DND-41 (cell line): ENCODE measurements at regions not wholly inside any gene's neighbourhood (a gene's known extent, or its start where the extent isn't known, plus 50 kb on each side); places are given as distances from the start of the nearest gene placed in this dataset.
"Not testable (repeated sequence)": the region's sequence is repeated elsewhere in the genome, so short reads cannot be mapped to it uniquely, and the experiment has no call there.

Experiments
- ATAC-seq: fragments of 200-7000 bp; cut with Tn5 transposase; 3 replicates; pipeline ENCODE4 v1.9.1; 2021; ENCODE audit warnings: low read depth; ENCODE audit not compliant: insufficient read depth
- DNase-seq: peaks from one replicate; pipeline ENCODE4 v3.0.0-alpha.2; 2020
- H2AFZ ChIP-seq: 2 replicates; pipeline ENCODE4 v1.6.0; 2012; ENCODE audit warnings: low read depth, low read length
- H3K27ac ChIP-seq: 2 replicates; pipeline ENCODE4 v1.5.1; 2012; ENCODE audit warnings: low read length, inconsistent platforms
- H3K27me3 ChIP-seq: fragments of 200-600 bp; sonication (generic); 2 replicates; pipeline ENCODE4 v1.6.0; 2012; ENCODE audit warnings: low read length, mild to moderate bottlenecking, inconsistent platforms; ENCODE audit not compliant: insufficient read depth, poor library complexity
- H3K36me3 ChIP-seq: 2 replicates; pipeline ENCODE4 v1.5.1; 2012; ENCODE audit warnings: low read length, inconsistent platforms; ENCODE audit not compliant: insufficient read depth
- H3K4me1 ChIP-seq: 2 replicates; pipeline ENCODE4 v1.5.1; 2012; ENCODE audit warnings: mild to moderate bottlenecking, low read length; ENCODE audit not compliant: insufficient read depth
- H3K4me2 ChIP-seq: 2 replicates; pipeline ENCODE4 v1.6.0; 2012; ENCODE audit warnings: mild to moderate bottlenecking, moderate library complexity, low read length, inconsistent platforms; ENCODE audit not compliant: insufficient read depth
- H3K4me3 ChIP-seq, 2 experiments: fragments of 200-600 bp in 1 of 2; shearing (Covaris generic) in 1 of 2; 2 replicates each; pipeline ENCODE4 v1.5.1; 2012 to 2016; ENCODE audit warnings: inconsistent platforms in 2 of 2, low read length in 2 of 2, mild to moderate bottlenecking in 2 of 2, low read depth in 1 of 2, moderate library complexity in 1 of 2
- H3K79me2 ChIP-seq: 2 replicates; pipeline ENCODE4 v1.6.0; 2012; ENCODE audit warnings: low read length, inconsistent platforms; ENCODE audit not compliant: insufficient read depth
- H3K9ac ChIP-seq: 2 replicates; pipeline ENCODE4 v1.6.0; 2012; ENCODE audit warnings: low read depth, mild to moderate bottlenecking, inconsistent platforms, low read length, moderate library complexity
- H3K9me3 ChIP-seq: 2 replicates; pipeline ENCODE4 v1.5.1; 2012; ENCODE audit warnings: low read length, moderate library complexity, mild to moderate bottlenecking, inconsistent platforms; ENCODE audit not compliant: insufficient read depth, severe bottlenecking
- H4K20me1 ChIP-seq: 2 replicates; pipeline ENCODE4 v1.6.0; 2012; ENCODE audit warnings: low read length; ENCODE audit not compliant: insufficient read depth
- TF ChIP-seq, protein P1 (sequence below): IDR thresholded peaks from 2 replicates; pipeline ENCODE4 v1.5.1; 2012; ENCODE audit warnings: borderline replicate concordance, low read length, moderate library complexity, mild to moderate bottlenecking; ENCODE audit not compliant: poor library complexity, severe bottlenecking; ENCODE audit errors: extremely low read depth

DNA sequence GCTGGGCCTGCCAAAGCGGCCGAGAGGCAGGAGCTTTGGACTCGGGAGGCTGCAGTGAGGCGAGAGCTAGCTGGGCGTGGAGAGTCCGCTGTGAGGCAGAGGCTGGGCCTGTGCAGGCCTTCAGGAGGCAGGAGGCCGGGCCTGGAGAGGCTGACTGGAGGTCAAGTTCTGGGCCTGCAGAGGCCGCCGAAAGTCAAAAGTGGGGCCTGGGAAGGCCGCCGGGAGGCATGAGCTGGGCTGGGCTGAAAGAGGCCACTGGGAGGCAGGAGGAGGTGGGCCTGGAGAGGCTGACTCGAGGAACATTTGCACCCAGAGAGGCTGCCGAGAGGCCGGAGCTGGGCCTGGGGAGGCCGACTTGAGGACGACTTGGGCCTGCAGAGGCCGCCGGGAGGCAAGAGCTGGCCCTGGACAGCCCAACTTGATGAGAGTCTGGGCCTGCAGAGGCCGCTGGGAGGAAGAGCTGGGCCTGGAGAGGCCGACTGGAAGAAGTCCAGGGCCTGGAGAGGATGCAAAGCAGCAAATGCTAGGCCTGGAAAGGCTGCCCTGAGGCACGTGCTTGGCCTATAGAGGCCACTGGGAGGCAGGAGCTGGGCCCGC is 72.7 kb upstream of the COBL start:
- H3K9ac ChIP-seq, H3K4me3 ChIP-seq, H3K4me2 ChIP-seq, DNase-seq, H2AFZ ChIP-seq, H3K9me3 ChIP-seq, H3K27me3 ChIP-seq, H3K4me1 ChIP-seq, ATAC-seq, H3K36me3 ChIP-seq, H3K79me2 ChIP-seq, H4K20me1 ChIP-seq, H3K27ac ChIP-seq: not testable (repeated sequence)

DNA sequence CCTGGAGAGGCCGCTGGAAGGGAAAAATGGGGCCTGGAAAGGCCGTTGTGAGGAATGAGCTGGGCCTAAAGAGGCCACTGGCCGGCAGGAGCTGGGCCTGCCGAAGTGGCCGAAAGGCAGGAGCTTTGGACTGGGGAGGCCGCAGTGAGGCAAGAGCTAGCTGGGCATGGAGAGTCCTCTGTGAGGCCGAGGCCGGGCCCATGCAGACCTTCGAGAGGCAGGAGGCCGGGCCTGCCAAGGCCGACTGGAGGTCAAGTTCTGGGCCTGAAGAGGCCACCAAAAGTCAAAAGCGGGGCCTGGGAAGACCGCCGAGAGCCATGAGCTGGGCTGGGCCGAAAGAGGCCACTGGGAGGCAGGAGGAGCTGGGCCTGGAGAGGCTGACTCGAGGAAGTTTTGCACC is 71.6 kb upstream of the COBL start:
- H3K27ac ChIP-seq, H3K9me3 ChIP-seq, H3K36me3 ChIP-seq, ATAC-seq, H3K4me3 ChIP-seq, H3K27me3 ChIP-seq, H4K20me1 ChIP-seq, H3K9ac ChIP-seq, H3K79me2 ChIP-seq, H2AFZ ChIP-seq, H3K4me2 ChIP-seq, DNase-seq, H3K4me1 ChIP-seq: not testable (repeated sequence)

- H3K4me2 ChIP-seq, H3K79me2 ChIP-seq, H3K4me3 ChIP-seq, H3K27ac ChIP-seq, DNase-seq, H3K9ac ChIP-seq, H3K4me1 ChIP-seq, H3K36me3 ChIP-seq, ATAC-seq, H3K9me3 ChIP-seq, H2AFZ ChIP-seq, H4K20me1 ChIP-seq, H3K27me3 ChIP-seq: not testable (repeated sequence)
Observed at GRCh38 chr7:51386806-51387568, 70.4 kb upstream of the COBL start.

- H3K4me3 ChIP-seq, H3K36me3 ChIP-seq, H3K27me3 ChIP-seq, H3K9ac ChIP-seq, H3K4me2 ChIP-seq, DNase-seq, H4K20me1 ChIP-seq, ATAC-seq, H3K4me1 ChIP-seq, H3K9me3 ChIP-seq, H3K27ac ChIP-seq, H2AFZ ChIP-seq, H3K79me2 ChIP-seq: not testable (repeated sequence)
Observed at GRCh38 chr7:51386184-51386583, 69.6 kb upstream of the COBL start.

DNA sequence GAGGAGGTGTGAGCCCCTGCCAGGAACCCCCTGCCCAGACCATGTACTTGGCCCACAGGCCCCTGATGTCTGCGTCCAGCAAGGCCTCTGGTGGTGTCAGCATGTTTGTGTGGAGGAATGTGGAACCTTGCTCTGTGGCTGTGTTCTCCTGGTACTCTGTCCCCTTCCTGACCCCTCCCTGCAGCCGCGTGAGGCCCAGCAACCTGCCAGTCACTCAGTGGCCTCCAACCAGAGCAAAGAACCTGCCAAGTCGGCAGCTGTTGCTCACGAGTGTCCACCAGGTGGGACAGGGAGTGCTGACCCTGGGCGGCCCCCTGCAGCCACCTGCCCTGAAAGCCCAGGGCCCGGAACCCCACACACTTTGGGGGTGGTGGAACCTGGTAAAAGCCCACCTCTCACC is 65.6 kb upstream of the COBL start:
- not testable (repeated sequence) for H4K20me1 ChIP-seq, H3K36me3 ChIP-seq, ATAC-seq, H3K9me3 ChIP-seq, H3K27ac ChIP-seq, H3K4me2 ChIP-seq, H3K79me2 ChIP-seq, H3K4me3 ChIP-seq, H2AFZ ChIP-seq, H3K9ac ChIP-seq, DNase-seq, H3K4me1 ChIP-seq, H3K27me3 ChIP-seq

DNA sequence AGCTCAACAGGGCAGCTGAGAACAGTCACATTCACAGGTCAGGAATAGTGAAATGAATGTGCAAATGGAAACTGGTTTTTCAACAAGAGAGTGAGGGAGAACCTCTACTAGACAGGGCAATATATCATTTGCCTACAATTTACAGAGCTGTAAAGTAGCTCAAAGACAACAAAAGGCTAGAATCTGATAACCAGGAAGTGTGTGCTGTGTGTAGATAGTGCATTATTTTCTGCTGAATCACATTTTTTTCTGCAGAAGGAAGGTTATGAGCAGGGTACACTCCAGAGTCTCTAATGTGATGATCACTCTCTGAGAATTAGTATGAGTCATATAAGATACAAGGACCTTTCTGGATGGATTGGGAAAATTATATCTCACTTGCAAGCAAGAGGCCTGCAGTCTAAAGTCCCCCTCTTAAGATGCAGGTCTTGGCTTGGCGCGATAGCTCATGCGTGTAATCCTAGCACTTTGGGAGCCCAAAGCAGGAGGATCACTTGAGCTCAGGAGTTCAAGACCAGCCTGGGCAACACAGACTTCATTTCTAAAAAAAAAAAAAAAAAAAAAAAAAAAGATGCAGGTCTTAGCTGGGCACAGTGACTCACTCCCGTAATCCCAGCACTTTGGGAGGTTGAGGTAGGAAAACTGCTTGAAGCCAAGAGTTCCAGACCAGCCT is 59.9 kb upstream of the COBL start:
- ATAC-seq (no peak), DNase-seq (no peak)
- H3K27ac ChIP-seq: no peak overlapping the region
- no peaks in the 10 kb centered on the region for H3K9me3 ChIP-seq
- H4K20me1 ChIP-seq: no peaks in the 10 kb centered on the region
- no peak overlapping the region for H3K9ac ChIP-seq
- H2AFZ ChIP-seq: no peak overlapping the region
- TF ChIP-seq, protein P1, sequence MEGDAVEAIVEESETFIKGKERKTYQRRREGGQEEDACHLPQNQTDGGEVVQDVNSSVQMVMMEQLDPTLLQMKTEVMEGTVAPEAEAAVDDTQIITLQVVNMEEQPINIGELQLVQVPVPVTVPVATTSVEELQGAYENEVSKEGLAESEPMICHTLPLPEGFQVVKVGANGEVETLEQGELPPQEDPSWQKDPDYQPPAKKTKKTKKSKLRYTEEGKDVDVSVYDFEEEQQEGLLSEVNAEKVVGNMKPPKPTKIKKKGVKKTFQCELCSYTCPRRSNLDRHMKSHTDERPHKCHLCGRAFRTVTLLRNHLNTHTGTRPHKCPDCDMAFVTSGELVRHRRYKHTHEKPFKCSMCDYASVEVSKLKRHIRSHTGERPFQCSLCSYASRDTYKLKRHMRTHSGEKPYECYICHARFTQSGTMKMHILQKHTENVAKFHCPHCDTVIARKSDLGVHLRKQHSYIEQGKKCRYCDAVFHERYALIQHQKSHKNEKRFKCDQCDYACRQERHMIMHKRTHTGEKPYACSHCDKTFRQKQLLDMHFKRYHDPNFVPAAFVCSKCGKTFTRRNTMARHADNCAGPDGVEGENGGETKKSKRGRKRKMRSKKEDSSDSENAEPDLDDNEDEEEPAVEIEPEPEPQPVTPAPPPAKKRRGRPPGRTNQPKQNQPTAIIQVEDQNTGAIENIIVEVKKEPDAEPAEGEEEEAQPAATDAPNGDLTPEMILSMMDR: no peak
- H3K36me3 ChIP-seq: no peaks in the 10 kb centered on the region
- H3K4me1 ChIP-seq: no peaks in the 10 kb centered on the region
- no peaks in the 10 kb centered on the region for H3K27me3 ChIP-seq
- no peaks in the 10 kb centered on the region for H3K79me2 ChIP-seq
- no peak overlapping the region for H3K4me3 ChIP-seq
- no peak overlapping the region for H3K4me2 ChIP-seq
